GM12878 (cell line): ENCODE measurements at regions not wholly inside any gene's neighbourhood (a gene's known extent, or its start where the extent isn't known, plus 50 kb on each side); places are given as distances from the start of the nearest gene placed in this dataset.

Experiments used
- ATAC-seq: fragments of 200-7000 bp; cut with Tn5 transposase; 3 replicates; pipeline ENCODE4 v1.9.1; 2020; ENCODE audit warnings: mild to moderate bottlenecking, moderate library complexity
- BruUV-seq: library from RNA; stranded (reverse); fragments of 400-500 nt; replicated peaks from 2 replicates; lab custom pipeline; 2021; lab: Mats Ljungman, UMichigan
- CTCF ChIA-PET: fragments of 300-600 bp; sonication (Branson Sonifier 250); formaldehyde crosslinking; extraction: SDS; loops from one replicate; lab custom pipeline; 2021; ENCODE audit warnings: inconsistent platforms; lab: Yijun Ruan, JAX
- POLR2A ChIA-PET: fragments of 350-600 bp; formaldehyde crosslinking; extraction: SDS; loops from one replicate; lab custom pipeline; 2021; ENCODE audit warnings: inconsistent platforms; lab: Charles Lee
- RAD21 ChIA-PET: fragments of 300-600 bp; sonication (Branson Sonifier 250); formaldehyde crosslinking; loops from one replicate; lab custom pipeline; 2023; ENCODE audit warnings: antibody characterized with exemption; ENCODE audit not compliant: unreplicated experiment; lab: Charles Lee
- SMC1A ChIA-PET: fragments of 300-600 bp; sonication (Branson Sonifier 250); formaldehyde crosslinking; loops from one replicate; lab custom pipeline; 2023; ENCODE audit not compliant: unreplicated experiment, uncharacterized antibody; lab: Charles Lee
- DNase-seq: peaks from one replicate; pipeline ENCODE4 v3.0.0-alpha.2; 2011; ENCODE audit warnings: low read depth, low spot score
- FAIRE-seq: peaks from 3 replicates; lab custom pipeline; 2011; peaks lifted over from hg19 to GRCh38; lab: Jason Lieb, UNC
- H2AFZ ChIP-seq: 2 replicates; pipeline ENCODE4 v1.6.0; 2011; ENCODE audit warnings: low read depth, low read length, control low read depth; ENCODE audit not compliant: control insufficient read depth
- H3K27ac ChIP-seq: 2 replicates; pipeline ENCODE4 v1.5.1; 2011; ENCODE audit warnings: control low read depth; ENCODE audit not compliant: control insufficient read depth, insufficient read depth
- H3K27me3 ChIP-seq, 2 experiments: replicated peaks in 1 of 2; 2 replicates each; pipeline versions ENCODE4 v1.6.0 to v1.6.1; 2011; ENCODE audit warnings: low read length in 1 of 2; ENCODE audit not compliant: control insufficient read depth in 2 of 2, insufficient read depth in 2 of 2
- H3K36me3 ChIP-seq, 2 experiments: 2 replicates each; pipeline ENCODE4 v1.5.1; 2011; ENCODE audit warnings: low read length in 1 of 2; ENCODE audit not compliant: control insufficient read depth in 2 of 2, insufficient read depth in 2 of 2
- H3K4me1 ChIP-seq: 2 replicates; pipeline ENCODE4 v1.6.1; 2011; ENCODE audit warnings: mild to moderate bottlenecking, low read length, moderate library complexity, mixed read lengths; ENCODE audit not compliant: control insufficient read depth, insufficient read depth
- H3K4me2 ChIP-seq: 2 replicates; pipeline ENCODE4 v1.6.0; 2011; ENCODE audit warnings: control low read depth; ENCODE audit not compliant: control insufficient read depth, insufficient read depth
- H3K4me3 ChIP-seq: fragments of 200-600 bp; sonication (generic); 2 replicates; pipeline ENCODE4 v1.5.1; 2016
- H3K79me2 ChIP-seq: 2 replicates; pipeline ENCODE4 v1.6.0; 2011; ENCODE audit warnings: low read length; ENCODE audit not compliant: control insufficient read depth, insufficient read depth
- H3K9ac ChIP-seq: 2 replicates; pipeline ENCODE4 v1.8.0; 2011; ENCODE audit warnings: low read length, control low read depth, mixed read lengths; ENCODE audit not compliant: control insufficient read depth, insufficient read depth
- H3K9me3 ChIP-seq: replicated peaks from 3 replicates; pipeline ENCODE4 v1.5.1; 2011; ENCODE audit warnings: mild to moderate bottlenecking, low read length; ENCODE audit not compliant: control insufficient read depth, insufficient read depth
- H4K20me1 ChIP-seq: 2 replicates; pipeline ENCODE4 v1.6.0; 2011; ENCODE audit not compliant: control insufficient read depth, insufficient read depth
- ATF7 ChIP-seq: fragments of 450-650 bp; IDR thresholded peaks from 2 replicates; pipeline ENCODE4 v1.6.1; 2016; ENCODE audit warnings: low read depth, mild to moderate bottlenecking
- CHD4 ChIP-seq: fragments of 200-600 bp; sonication (generic); IDR thresholded peaks from 2 replicates; pipeline ENCODE4 v1.6.1; 2016; ENCODE audit warnings: mild to moderate bottlenecking
- HDGF ChIP-seq: fragments of 450-650 bp; IDR thresholded peaks from 2 replicates; pipeline ENCODE4 v1.6.1; 2016; ENCODE audit warnings: antibody characterized with exemption
- MTA3 ChIP-seq: IDR thresholded peaks from 2 replicates; pipeline ENCODE4 v1.6.1; 2012; ENCODE audit warnings: low read length, inconsistent platforms, borderline replicate concordance
- NR2F1 ChIP-seq: fragments of 450-650 bp; conservative IDR thresholded peaks from 2 replicates; pipeline ENCODE4 v1.6.1; 2017; ENCODE audit warnings: mild to moderate bottlenecking
- NRF1 ChIP-seq: conservative IDR thresholded peaks from 2 replicates; pipeline ENCODE4 v1.6.1; 2011; ENCODE audit warnings: mild to moderate bottlenecking, low read depth, low read length, improper control_type of control experiment
- PAX5 ChIP-seq: IDR thresholded peaks from 2 replicates; pipeline ENCODE4 v1.6.1; 2011; ENCODE audit warnings: low read depth, low read length, borderline replicate concordance
- RAD21 ChIP-seq: IDR thresholded peaks from 2 replicates; pipeline ENCODE4 v1.6.1; 2011; ENCODE audit warnings: mild to moderate bottlenecking, low read depth, low read length, moderate library complexity; ENCODE audit not compliant: insufficient read depth
- WGBS: methylation state at CpG from one replicate; pipeline ENCODE4 v1.1.6; 2016; ENCODE audit warnings: low lambda C conversion rate; ENCODE audit not compliant: insufficient replicate concordance, insufficient coverage; ENCODE audit errors: missing lambda C conversion rate; 5-methylcytosine and 5-hydroxymethylcytosine counted together
- in situ Hi-C: fragments of 300-500 bp; cut with MboI; formaldehyde crosslinking; loops from 9 replicates; pipeline ENCODE4 v1.14.3; 2018; ENCODE audit warnings: mixed read lengths
- intact Hi-C: fragments of 100-400 bp; cut with micrococcal nuclease; formaldehyde crosslinking; loops from one replicate; pipeline ENCODE4 v1.14.2; 2022; ENCODE audit not compliant: unreplicated experiment
- TF ChIP-seq, protein P1 (sequence below): fragments of 450-650 bp; IDR thresholded peaks from 2 replicates; pipeline ENCODE4 v1.6.1; 2017; ENCODE audit warnings: mild to moderate bottlenecking
- TF ChIP-seq, protein P2 (sequence below): IDR thresholded peaks from 2 replicates; pipeline ENCODE4 v1.6.1; 2011; ENCODE audit warnings: low read depth, mild to moderate bottlenecking, low read length, moderate library complexity, borderline replicate concordance; ENCODE audit errors: extremely low read depth
- TF ChIP-seq, protein P3 (sequence below): fragments of 450-650 bp; formaldehyde crosslinking; IDR thresholded peaks from 2 replicates; pipeline ENCODE4 v1.4.0; 2022; ENCODE audit warnings: mild to moderate bottlenecking, moderate library complexity
- TF ChIP-seq, protein P4 (sequence below): fragments of 450-650 bp; IDR thresholded peaks from 2 replicates; pipeline ENCODE4 v1.6.1; 2017; ENCODE audit warnings: low read depth, mild to moderate bottlenecking, moderate library complexity

DNA sequence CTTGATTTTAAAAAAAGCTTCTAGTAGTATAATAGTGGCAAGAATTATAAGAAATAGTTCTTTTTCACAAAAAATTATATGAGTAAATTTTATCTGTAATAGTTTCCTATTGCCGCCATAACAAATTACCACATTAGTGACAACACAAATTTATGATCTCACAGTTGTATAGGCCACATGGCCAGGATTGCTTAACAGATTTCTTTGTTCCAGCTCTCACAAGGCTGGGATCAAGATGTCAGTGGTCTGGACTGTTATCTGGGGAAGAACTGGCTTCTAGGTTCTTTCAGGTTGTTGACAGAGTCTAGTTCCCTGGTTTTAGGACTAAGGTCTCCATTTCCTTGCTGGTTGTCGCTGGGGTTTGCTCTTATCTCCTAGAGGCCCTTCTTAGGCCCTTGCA is 236.4 kb downstream of the USP25 start (continued):
- no peak for TF ChIP-seq RAD21
- no peak for TF ChIP-seq PAX5
- TF ChIP-seq, protein P1, sequence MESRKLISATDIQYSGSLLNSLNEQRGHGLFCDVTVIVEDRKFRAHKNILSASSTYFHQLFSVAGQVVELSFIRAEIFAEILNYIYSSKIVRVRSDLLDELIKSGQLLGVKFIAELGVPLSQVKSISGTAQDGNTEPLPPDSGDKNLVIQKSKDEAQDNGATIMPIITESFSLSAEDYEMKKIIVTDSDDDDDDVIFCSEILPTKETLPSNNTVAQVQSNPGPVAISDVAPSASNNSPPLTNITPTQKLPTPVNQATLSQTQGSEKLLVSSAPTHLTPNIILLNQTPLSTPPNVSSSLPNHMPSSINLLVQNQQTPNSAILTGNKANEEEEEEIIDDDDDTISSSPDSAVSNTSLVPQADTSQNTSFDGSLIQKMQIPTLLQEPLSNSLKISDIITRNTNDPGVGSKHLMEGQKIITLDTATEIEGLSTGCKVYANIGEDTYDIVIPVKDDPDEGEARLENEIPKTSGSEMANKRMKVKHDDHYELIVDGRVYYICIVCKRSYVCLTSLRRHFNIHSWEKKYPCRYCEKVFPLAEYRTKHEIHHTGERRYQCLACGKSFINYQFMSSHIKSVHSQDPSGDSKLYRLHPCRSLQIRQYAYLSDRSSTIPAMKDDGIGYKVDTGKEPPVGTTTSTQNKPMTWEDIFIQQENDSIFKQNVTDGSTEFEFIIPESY, result no peak
- TF ChIP-seq, protein P2, sequence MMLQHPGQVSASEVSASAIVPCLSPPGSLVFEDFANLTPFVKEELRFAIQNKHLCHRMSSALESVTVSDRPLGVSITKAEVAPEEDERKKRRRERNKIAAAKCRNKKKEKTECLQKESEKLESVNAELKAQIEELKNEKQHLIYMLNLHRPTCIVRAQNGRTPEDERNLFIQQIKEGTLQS, result no peak

DNA sequence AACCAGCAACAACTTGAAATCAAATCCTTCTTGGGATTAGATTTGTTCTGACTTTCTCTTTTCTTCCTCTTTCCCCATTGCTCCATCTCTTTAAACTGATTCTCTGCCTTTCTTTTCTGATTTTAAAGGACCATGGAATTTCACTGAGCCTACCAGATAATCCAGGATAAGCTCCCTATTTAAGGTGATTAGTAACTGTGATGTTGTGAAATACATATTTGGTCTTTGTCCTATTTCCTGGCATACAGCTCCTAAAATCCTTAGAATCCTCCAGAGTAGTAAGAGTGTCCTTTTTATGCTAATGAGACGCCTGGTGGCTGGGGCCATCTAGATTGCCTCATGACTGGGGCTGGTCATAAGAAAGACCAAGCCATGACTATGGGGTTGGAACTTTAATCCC is 236.9 kb downstream of the USP25 start:
- SMC1A ChIA-PET, result no interaction called here
- no peak for TF ChIP-seq MTA3
- TF ChIP-seq ATF7, result no peak
- TF ChIP-seq, protein P3, sequence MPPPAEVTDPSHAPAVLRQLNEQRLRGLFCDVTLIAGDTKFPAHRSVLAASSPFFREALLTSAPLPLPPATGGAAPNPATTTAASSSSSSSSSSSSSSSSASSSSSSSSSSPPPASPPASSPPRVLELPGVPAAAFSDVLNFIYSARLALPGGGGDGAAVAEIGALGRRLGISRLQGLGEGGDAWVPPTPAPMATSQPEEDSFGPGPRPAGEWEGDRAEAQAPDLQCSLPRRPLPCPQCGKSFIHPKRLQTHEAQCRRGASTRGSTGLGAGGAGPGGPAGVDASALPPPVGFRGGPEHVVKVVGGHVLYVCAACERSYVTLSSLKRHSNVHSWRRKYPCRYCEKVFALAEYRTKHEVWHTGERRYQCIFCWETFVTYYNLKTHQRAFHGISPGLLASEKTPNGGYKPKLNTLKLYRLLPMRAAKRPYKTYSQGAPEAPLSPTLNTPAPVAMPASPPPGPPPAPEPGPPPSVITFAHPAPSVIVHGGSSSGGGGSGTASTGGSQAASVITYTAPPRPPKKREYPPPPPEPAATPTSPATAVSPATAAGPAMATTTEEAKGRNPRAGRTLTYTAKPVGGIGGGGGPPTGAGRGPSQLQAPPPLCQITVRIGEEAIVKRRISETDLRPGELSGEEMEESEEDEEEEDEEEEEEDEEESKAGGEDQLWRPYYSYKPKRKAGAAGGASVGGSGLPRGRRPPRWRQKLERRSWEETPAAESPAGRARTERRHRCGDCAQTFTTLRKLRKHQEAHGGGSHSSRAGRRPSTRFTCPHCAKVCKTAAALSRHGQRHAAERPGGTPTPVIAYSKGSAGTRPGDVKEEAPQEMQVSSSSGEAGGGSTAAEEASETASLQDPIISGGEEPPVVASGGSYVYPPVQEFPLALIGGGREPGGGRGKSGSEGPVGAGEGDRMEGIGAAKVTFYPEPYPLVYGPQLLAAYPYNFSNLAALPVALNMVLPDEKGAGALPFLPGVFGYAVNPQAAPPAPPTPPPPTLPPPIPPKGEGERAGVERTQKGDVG (CRISPR knock-in tag), result no peak
- no peak for TF ChIP-seq HDGF
- no peak for TF ChIP-seq NRF1
- TF ChIP-seq, protein P4, sequence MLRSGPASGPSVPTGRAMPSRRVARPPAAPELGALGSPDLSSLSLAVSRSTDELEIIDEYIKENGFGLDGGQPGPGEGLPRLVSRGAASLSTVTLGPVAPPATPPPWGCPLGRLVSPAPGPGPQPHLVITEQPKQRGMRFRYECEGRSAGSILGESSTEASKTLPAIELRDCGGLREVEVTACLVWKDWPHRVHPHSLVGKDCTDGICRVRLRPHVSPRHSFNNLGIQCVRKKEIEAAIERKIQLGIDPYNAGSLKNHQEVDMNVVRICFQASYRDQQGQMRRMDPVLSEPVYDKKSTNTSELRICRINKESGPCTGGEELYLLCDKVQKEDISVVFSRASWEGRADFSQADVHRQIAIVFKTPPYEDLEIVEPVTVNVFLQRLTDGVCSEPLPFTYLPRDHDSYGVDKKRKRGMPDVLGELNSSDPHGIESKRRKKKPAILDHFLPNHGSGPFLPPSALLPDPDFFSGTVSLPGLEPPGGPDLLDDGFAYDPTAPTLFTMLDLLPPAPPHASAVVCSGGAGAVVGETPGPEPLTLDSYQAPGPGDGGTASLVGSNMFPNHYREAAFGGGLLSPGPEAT, result no peak
- TF ChIP-seq NR2F1, result no peak
- TF ChIP-seq, protein P1, result no peak
- TF ChIP-seq CHD4, result no peak
- Histone ChIP-seq H3K9me3 (no peaks in the 10 kb centered on the region), H3K36me3 (no peaks in the 10 kb centered on the region), H3K27me3 (no peaks in the 10 kb centered on the region), H2AFZ (no peak overlapping the region), H3K9ac (no peak overlapping the region), H4K20me1 (no peaks in the 10 kb centered on the region), H3K27ac (no peak overlapping the region), H3K4me1 (no peaks in the 10 kb centered on the region), H3K4me2 (no peak overlapping the region), H3K79me2 (no peaks in the 10 kb centered on the region), H3K4me3 (no peak overlapping the region)
- WGBS, result 14% methylated on average over 1 of the region's 1 CpG
- intact Hi-C loops, result no loop called here
- no TSS peak for BruUV-seq
- DNase-seq (no peak), FAIRE-seq (no peak), ATAC-seq (no peak)
- POLR2A ChIA-PET, result no interaction called here
- RAD21 ChIA-PET, result no interaction called here
- in situ Hi-C loops, result no loop called here
- CTCF ChIA-PET, result no interaction called here
